ENCODE measurements at regions not wholly inside any gene's neighbourhood (a gene's known extent, or its start where the extent isn't known, plus 50 kb on each side); places are given as distances from the start of the nearest gene placed in this dataset.
"Not testable (repeated sequence)": the region's sequence is repeated elsewhere in the genome, so short reads cannot be mapped to it uniquely, and the experiment has no call there.

DNA sequence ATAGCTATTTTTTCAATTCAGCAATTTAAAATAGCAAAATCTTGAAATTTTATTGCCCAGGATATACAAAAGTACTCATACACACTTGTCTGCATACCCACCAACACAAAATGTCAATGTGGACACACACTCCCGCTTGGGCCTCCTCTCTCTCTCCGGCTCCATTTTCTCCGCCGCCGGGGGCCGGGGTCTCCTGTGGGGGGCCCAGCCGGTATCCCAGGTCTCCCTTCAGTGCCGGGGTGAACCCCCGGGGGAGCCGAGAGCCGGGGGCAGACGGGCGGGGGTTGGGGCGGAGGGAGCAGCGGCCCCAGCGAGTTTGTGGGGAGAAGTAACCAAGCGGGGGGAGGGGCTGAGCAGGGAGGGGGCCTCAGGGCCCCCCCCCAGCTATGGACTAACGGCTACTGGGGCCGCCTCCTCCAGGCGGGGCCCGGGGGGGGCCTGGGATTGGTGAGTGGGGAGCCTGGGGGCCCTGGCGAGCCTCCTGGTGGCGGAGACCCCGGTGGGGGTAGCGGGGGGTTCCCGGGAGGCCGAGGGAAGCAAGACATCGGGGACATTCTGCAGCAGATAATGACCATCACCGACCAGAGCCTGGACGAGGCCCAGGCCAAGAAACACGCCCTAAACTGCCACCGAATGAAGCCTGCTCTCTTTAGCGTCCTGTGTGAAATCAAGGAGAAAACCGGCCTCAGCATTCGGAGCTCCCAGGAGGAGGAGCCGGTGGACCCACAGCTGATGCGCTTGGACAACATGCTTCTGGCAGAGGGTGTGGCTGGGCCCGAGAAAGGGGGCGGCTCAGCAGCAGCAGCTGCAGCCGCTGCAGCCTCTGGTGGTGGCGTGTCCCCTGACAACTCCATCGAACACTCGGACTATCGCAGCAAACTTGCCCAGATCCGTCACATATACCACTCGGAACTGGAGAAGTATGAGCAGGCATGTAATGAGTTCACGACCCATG, 56.6 kb downstream of the CHST2 start:
- Mint-ChIP-seq H3K4me1 (peaks cover 61 to 67% of the 10 kb centered on the region in 2 donors), H3K36me3 (peaks cover 4 to 13% (median 10%) of the 10 kb centered on the region in 3 donors), H3K27ac (peak overlapping the region in 1 of 6 donors; percentile 86)
- H3K9me3 Mint-ChIP-seq; DNase-seq; H3K27me3 Mint-ChIP-seq (ENCODE audit: low read depth in 3 of 3); H3K4me3 Mint-ChIP-seq: not testable (repeated sequence)

DNA sequence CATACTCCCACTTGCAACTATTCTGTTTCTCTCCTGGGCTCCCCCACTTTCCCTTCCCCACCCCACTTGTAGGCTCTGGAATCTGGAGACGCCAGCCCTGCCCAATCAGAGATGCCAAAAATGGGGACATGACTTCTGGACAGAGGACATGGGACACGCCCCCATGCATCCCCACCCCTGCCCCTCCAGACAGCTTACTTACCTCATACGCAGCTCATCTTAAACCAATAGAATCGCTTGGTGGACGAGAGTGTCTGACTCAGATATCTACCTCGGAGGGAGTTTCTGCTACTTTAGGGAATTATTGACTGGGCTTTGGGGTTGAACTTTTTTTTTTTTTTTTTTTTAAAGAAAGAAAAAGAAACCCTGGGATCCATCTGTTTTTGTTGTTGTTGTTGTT, 58.4 kb downstream of the CHST2 start:
- Mint-ChIP-seq H3K36me3 (peaks cover 4 to 13% (median 6%) of the 10 kb centered on the region in 3 donors), H3K27ac (peak overlapping the region in 2 of 6 donors; percentile 28 to 55), H3K4me1 (peaks cover 43 to 67% of the 10 kb centered on the region in 2 donors)
- not testable (repeated sequence) for H3K9me3 Mint-ChIP-seq; DNase-seq; H3K4me3 Mint-ChIP-seq; H3K27me3 Mint-ChIP-seq (ENCODE audit: low read depth in 3 of 3)

DNA sequence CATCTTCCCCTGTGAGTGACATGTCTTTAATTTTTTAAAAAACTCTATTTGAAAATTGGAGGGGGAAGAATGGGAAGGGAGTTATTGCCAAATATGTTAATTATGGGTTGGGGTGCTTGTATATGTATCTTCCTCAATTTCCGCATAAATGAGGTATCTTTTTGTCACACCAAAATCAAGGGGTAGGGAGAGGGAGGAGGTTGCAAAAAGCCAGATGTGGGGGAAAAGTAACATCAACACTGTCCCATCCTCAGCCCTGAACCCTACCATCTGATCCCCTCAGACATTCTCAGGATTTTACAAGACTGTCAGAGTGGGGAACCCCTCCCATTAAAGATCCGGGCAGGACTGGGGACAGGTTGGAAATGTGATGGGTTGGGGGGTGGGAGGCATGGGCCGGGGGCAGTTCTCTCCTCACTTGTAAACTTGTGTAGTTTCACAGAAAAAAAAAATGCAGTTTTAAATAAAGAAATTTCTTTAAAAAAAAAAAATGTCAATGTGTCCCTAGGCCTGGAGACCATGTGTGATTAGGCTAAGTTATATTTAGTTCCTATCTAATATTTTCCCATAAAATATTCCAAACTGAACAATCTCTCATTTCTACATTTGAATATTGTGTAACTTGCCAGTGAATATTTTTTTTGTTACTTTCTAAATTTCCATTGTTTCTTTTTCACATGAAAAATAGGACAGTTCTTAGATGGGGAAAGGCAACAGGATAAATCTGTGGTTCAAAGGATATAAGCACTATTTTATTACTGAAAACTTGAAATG, 59.4 kb downstream of the CHST2 start:
- H3K4me1 Mint-ChIP-seq, result peaks cover 33 to 69% of the 10 kb centered on the region in 2 donors
- H3K27ac Mint-ChIP-seq, result peak overlapping the region in 4 of 6 donors; percentile 17 to 69 (median 64)
- not testable (repeated sequence) for H3K27me3 Mint-ChIP-seq (ENCODE audit: low read depth in 3 of 3); H3K9me3 Mint-ChIP-seq; H3K36me3 Mint-ChIP-seq; H3K4me3 Mint-ChIP-seq; DNase-seq

DNA sequence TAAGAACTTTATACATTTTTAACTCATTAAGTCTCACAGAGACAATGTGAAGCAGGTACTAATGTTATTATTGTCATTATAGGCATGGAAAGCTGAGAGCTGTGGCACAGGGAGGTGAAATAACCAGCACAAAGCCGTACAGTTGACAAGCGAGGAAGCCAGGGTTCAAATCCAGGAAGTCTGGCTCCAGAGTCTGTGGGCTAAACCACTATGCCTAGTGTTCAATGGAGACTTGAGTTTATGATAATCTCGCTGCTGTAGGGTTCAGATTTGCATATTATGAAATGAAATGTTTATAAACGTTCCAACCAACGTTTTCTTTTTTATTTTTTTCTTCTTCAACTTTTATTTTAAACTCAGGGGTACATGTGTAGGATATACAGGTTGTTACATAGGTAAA, 60.0 kb downstream of the CHST2 start:
- peaks cover 27 to 69% of the 10 kb centered on the region in 2 donors for H3K4me1 Mint-ChIP-seq
- peak overlapping the region in 5 of 6 donors; percentile 62 to 83 (median 69) for H3K27ac Mint-ChIP-seq
- DNase-seq, result no peak
- no peaks in the 10 kb centered on the region for H3K9me3 Mint-ChIP-seq
- H3K4me3 Mint-ChIP-seq, result no peak overlapping the region
- H3K36me3 Mint-ChIP-seq, result peaks cover 0 to 5% (median 4%) of the 10 kb centered on the region in 3 donors
- H3K27me3 Mint-ChIP-seq (ENCODE audit: low read depth in 3 of 3), result peaks cover 2 to 9% (median 4%) of the 10 kb centered on the region in 3 donors

DNA sequence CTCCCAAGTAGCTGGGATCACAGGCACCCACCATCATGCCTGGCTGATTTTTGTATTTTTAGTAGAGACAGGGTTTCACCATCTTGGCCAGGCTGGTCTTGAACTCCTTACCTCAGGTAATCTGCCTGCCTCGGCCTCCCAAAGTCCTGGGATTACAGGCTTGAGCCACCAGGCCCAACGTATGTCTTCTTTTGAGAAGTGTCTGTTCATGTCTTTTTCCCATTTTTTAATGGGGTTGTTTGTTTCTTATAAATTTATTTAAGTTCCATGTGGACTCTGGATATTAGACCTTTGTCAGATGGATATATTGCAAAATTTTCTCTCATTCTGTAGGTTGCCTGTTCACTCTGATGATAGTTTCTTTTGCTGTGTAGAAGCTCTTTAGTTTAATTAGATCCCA, 61.3 kb downstream of the CHST2 start:
- H3K36me3 Mint-ChIP-seq; H3K27me3 Mint-ChIP-seq (ENCODE audit: low read depth in 3 of 3); DNase-seq; H3K9me3 Mint-ChIP-seq: not testable (repeated sequence)
- H3K4me1 Mint-ChIP-seq, result peaks cover 15 to 60% of the 10 kb centered on the region in 2 donors
- H3K4me3 Mint-ChIP-seq, result peak overlapping the region in 4 of 5 donors; percentile 11 to 53 (median 44)
- H3K27ac Mint-ChIP-seq, result peak overlapping the region in 5 of 6 donors; percentile 55 to 84 (median 78)

DNA sequence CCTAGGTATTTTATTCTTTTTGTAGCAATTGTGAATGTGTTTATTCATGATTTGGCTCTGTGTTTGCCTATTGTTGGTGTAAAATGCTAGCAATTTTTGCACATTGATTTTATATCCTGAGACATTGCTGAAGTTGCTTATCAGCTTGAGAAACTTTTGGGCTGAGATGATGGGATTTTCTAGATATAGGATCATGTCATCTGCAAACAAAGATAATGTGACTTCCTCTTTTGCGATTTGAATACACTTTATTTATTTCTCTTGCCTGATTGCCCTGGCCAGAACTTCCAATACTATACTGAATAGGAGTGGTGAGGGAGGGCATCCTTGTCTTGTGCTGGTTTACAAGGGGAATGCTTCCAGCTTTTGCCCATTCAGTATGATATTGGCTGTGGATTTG, 62.4 kb downstream of the CHST2 start:
- Mint-ChIP-seq H3K27ac (peak overlapping the region in 4 of 6 donors; percentile 67 to 83 (median 78)), H3K4me1 (peaks cover 15 to 57% of the 10 kb centered on the region in 2 donors), H3K4me3 (peak overlapping the region; percentile 3 to 67 (median 33))
- H3K9me3 Mint-ChIP-seq; DNase-seq; H3K27me3 Mint-ChIP-seq (ENCODE audit: low read depth in 3 of 3); H3K36me3 Mint-ChIP-seq: not testable (repeated sequence)

DNA sequence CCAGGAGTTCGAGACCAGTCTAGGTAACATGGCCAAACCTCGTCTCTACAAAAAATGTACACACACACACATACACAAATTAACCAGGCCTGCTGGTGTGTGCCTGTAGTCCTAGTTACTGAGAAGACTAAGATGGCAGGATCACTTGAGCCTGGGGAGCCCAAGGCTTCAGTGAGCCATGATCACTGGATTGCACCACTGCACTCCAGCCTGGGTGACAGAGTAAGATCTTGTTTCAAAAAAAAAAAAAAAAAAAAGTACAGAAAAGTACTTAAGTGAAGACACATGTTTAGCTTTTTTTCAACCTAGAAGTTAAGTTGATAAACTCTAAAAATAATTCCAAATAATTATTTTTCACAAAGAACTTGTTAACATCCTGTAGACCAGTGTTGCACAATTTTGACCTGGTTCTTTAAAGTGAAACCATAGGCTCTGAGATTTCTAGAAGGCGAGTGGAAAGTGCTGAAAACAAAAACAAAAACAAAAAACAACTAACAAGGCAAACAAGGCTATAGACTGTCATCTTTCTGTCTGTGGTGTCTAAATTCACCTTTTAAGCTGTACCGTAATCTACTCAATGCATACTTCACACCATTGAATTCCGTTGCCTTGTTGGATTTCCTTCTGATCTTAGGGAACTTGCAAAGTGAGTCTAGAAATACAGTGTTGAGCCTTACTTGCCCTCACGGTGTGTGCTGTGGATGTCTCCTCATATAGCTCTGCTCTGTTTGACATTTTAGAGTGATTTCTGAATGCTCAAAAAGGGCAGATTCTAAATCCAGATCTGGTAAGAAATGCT, 63.5 kb downstream of the CHST2 start:
- H3K36me3 Mint-ChIP-seq, result no peaks in the 10 kb centered on the region
- no peaks in the 10 kb centered on the region for H3K9me3 Mint-ChIP-seq
- peak overlapping the region in 5 of 6 donors; percentile 87 to 94 (median 89) for H3K27ac Mint-ChIP-seq
- peaks cover 15 to 55% of the 10 kb centered on the region in 2 donors for H3K4me1 Mint-ChIP-seq
- H3K27me3 Mint-ChIP-seq (ENCODE audit: low read depth in 3 of 3), result peaks cover 2 to 7% (median 4%) of the 10 kb centered on the region in 3 donors
- DNase-seq, result peak; percentile 33 to 43 (median 37)
- H3K4me3 Mint-ChIP-seq, result peak overlapping the region; percentile 49 to 79 (median 69)

DNA sequence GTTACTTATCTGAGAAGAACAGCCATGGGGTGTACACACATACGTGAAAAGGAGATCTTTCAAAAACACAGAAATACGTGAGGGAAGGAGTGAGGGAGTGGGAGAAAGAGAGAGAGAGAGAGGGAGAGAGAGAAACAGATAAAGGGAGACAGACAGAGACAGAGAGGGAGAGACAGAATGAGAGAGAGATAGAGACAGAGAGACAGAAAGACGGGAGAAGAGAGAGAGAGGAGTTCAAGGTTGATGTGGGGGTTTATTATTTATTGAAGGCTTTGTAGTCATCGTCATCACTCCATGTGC, 64.0 kb downstream of the CHST2 start:
- Mint-ChIP-seq H3K36me3 (no peaks in the 10 kb centered on the region), H3K4me3 (peak overlapping the region; percentile 49 to 79 (median 69)), H3K9me3 (no peaks in the 10 kb centered on the region), H3K27ac (peak overlapping the region in 5 of 6 donors; percentile 87 to 94 (median 89)), H3K4me1 (peaks cover 15 to 56% of the 10 kb centered on the region in 2 donors), H3K27me3 (ENCODE audit: low read depth in 3 of 3) (peaks cover 2 to 7% (median 4%) of the 10 kb centered on the region in 3 donors)
- DNase-seq, result no peak

DNA sequence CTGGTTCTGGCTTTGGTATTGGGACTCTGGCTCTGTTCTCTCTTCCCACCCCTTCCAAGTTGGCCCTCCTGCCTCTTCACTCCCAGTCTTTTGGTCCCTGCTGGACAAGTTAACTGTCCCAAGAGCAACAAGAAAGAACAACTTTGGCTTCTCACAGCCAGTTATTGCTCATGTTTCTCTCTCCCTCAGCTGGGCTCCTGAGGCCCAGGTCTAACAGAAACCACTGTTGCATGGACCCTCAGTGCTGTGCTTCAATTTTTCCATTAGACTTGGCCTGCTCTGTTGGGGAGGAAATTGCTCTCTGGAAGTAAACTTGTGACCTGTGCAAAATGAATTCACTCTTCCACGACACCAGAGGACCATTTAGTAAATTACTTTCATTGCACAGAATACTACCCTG, 64.5 kb downstream of the CHST2 start:
- H3K9me3 Mint-ChIP-seq, result no peaks in the 10 kb centered on the region
- H3K36me3 Mint-ChIP-seq, result no peaks in the 10 kb centered on the region
- H3K4me3 Mint-ChIP-seq, result peak overlapping the region in 3 of 5 donors; percentile 33 to 69 (median 43)

DNA sequence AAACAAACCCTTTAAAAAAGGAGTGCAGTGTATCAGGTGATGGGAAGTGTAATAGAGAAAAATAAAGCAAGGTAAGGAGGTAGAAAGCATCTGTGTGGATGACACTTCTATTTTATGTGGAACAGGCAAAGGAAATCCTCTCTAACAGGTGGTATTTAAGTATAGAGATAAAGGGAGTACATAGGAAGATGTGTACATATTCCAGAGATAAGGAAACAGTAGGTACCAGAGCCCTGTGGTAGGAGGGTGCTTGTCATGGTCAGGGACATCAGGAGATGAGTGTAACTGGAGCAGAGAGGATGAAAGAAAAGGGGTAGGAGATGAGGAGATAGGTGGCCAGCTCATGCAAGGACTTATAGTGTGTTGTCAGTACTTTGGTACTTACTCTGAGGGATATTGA, 65.8 kb downstream of the CHST2 start:
- no peak for DNase-seq
- no peak overlapping the region for H3K4me3 Mint-ChIP-seq
- H3K27me3 Mint-ChIP-seq (ENCODE audit: low read depth in 3 of 3), result peaks cover 2 to 4% (median 2%) of the 10 kb centered on the region in 3 donors
- no peaks in the 10 kb centered on the region for H3K9me3 Mint-ChIP-seq
- H3K4me1 Mint-ChIP-seq, result peaks cover 2 to 46% of the 10 kb centered on the region in 2 donors
- no peak overlapping the region for H3K27ac Mint-ChIP-seq
- H3K36me3 Mint-ChIP-seq, result no peaks in the 10 kb centered on the region

More for the DNA sequence above, 64.5 kb downstream of the CHST2 start:
- Mint-ChIP-seq H3K27ac (peak overlapping the region in 4 of 6 donors; percentile 87 to 94 (median 90)), H3K27me3 (ENCODE audit: low read depth in 3 of 3) (peaks cover 2 to 7% (median 4%) of the 10 kb centered on the region in 3 donors), H3K4me1 (peaks cover 15 to 56% of the 10 kb centered on the region in 2 donors)
- no peak for DNase-seq

DNA sequence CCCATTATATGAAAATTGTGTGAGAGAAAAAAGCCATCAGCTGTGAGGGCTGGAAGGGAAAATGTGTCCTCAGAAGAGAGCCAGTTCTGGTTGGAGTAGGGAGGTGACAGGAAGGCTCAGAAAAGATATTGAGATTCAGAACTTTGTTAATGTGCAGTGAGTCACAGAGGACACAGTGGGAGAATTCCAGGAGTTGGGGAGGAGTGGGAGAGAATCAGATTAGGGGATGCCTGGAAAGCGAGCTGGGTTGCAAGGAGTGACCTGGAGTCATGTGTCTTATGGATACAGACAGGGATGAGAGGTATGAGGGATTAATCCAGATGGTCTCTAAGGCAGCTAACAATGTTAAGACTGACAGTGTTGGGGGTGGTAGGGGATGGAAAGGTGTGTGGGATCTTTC, 67.5 kb downstream of the CHST2 start:
- DNase-seq, result no peak
- H3K27me3 Mint-ChIP-seq (ENCODE audit: low read depth in 3 of 3), result peaks cover 0 to 2% (median 0%) of the 10 kb centered on the region in 3 donors
- no peak overlapping the region for H3K27ac Mint-ChIP-seq
- no peak overlapping the region for H3K4me3 Mint-ChIP-seq
- H3K36me3 Mint-ChIP-seq, result peaks cover 4 to 10% (median 4%) of the 10 kb centered on the region in 3 donors
- peaks cover 14 to 45% of the 10 kb centered on the region in 2 donors for H3K4me1 Mint-ChIP-seq
- H3K9me3 Mint-ChIP-seq, result peaks cover 0 to 2% (median 0%) of the 10 kb centered on the region in 6 donors

DNA sequence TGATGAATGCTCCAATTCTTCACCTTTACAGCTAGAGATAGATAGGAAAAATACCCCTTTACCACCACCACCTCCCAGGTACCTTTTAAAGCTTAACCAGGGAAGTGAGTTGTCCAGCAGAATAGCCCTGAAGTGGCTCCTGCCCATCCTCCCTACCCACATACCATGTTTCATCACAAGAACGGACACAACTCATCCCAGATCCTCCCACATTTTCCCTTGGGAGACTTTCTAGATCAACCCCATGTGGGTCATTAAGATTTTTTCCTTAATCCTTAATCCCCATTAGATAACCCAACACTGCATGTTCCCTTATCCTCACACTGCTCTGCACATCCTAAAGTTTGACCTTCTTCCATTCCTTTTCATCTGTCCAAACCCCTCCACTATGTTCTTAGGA, 69.3 kb downstream of the CHST2 start:
- H3K27ac Mint-ChIP-seq, result no peak overlapping the region

DNA sequence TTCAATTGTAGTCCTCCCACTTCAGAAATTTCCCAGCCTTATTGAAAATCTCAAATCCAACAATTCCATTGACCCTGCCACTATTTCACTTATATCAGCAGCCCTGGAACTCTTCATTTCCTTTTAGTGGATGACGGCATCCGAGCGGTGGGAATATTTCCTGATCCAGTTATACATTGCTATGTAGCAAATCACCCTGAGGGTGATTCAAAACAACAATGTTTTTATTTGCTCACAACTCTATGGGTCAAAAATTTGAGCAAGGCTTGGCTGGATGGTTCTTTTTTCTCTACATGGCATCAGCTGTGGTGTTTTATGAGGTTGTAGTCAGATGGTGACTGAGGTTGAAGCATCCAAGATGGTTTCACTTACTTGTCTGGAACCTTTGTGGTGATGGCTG, 70.5 kb downstream of the CHST2 start:
- peaks cover 0 to 4% (median 0%) of the 10 kb centered on the region in 6 donors for H3K9me3 Mint-ChIP-seq
- no peak overlapping the region for H3K4me3 Mint-ChIP-seq
- H3K27ac Mint-ChIP-seq, result no peak overlapping the region
- DNase-seq, result no peak
- H3K27me3 Mint-ChIP-seq (ENCODE audit: low read depth in 3 of 3), result no peaks in the 10 kb centered on the region
- peaks cover 4 to 10% (median 4%) of the 10 kb centered on the region in 3 donors for H3K36me3 Mint-ChIP-seq
- H3K4me1 Mint-ChIP-seq, result peaks cover 28 to 32% of the 10 kb centered on the region in 2 donors

More for the DNA sequence above, 69.3 kb downstream of the CHST2 start:
- peaks cover 4 to 10% (median 4%) of the 10 kb centered on the region in 3 donors for H3K36me3 Mint-ChIP-seq
- H3K9me3 Mint-ChIP-seq, result peaks cover 0 to 4% (median 0%) of the 10 kb centered on the region in 6 donors
- no peaks in the 10 kb centered on the region for H3K27me3 Mint-ChIP-seq (ENCODE audit: low read depth in 3 of 3)
- DNase-seq, result no peak
- peaks cover 31 to 38% of the 10 kb centered on the region in 2 donors for H3K4me1 Mint-ChIP-seq
- no peak overlapping the region for H3K4me3 Mint-ChIP-seq

All from immature natural killer cell (primary cell).